Activated CD4-positive, alpha-beta memory T cell treated with anti-CD3 and anti-CD28 coated beads for 36 hours (primary cell): ENCODE measurements at regions not wholly inside any gene's neighbourhood (a gene's known extent, or its start where the extent isn't known, plus 50 kb on each side); places are given as distances from the start of the nearest gene placed in this dataset.

Source experiments
- CTCF ChIA-PET: fragments of 350-600 bp; sonication (Branson Sonifier 250); formaldehyde crosslinking; loops from one replicate; lab custom pipeline; 2021; ENCODE audit warnings: antibody characterized with exemption, inconsistent platforms; lab: Charles Lee
- POLR2A ChIA-PET: fragments of 350-600 bp; sonication (Branson Sonifier 250); formaldehyde crosslinking; loops from one replicate; lab custom pipeline; 2021; ENCODE audit warnings: antibody characterized with exemption; lab: Charles Lee
- DNase-seq: peaks from one replicate; pipeline ENCODE4 v3.0.0-alpha.2; 2020
- H3K27ac Mint-ChIP-seq: one replicate; pipeline ENCODE4 v1.8.0; 2021; ENCODE audit warnings: mixed read lengths
- H3K27me3 Mint-ChIP-seq: one replicate; pipeline ENCODE4 v1.8.0; 2021; ENCODE audit warnings: mixed read lengths
- H3K36me3 Mint-ChIP-seq: one replicate; pipeline ENCODE4 v1.8.0; 2021; ENCODE audit warnings: mixed read lengths
- H3K4me1 Mint-ChIP-seq: one replicate; pipeline ENCODE4 v1.8.0; 2021; ENCODE audit warnings: low read depth, mixed read lengths
- H3K4me3 Mint-ChIP-seq: one replicate; pipeline ENCODE4 v1.8.0; 2021; ENCODE audit warnings: mild to moderate bottlenecking, mixed read lengths
- H3K9me3 Mint-ChIP-seq: one replicate; pipeline ENCODE4 v1.8.0; 2021; ENCODE audit warnings: mixed read lengths
- intact Hi-C: fragments of 100-400 bp; cut with micrococcal nuclease; formaldehyde crosslinking; loops from one replicate; pipeline ENCODE4 v1.15.1; 2023

DNA sequence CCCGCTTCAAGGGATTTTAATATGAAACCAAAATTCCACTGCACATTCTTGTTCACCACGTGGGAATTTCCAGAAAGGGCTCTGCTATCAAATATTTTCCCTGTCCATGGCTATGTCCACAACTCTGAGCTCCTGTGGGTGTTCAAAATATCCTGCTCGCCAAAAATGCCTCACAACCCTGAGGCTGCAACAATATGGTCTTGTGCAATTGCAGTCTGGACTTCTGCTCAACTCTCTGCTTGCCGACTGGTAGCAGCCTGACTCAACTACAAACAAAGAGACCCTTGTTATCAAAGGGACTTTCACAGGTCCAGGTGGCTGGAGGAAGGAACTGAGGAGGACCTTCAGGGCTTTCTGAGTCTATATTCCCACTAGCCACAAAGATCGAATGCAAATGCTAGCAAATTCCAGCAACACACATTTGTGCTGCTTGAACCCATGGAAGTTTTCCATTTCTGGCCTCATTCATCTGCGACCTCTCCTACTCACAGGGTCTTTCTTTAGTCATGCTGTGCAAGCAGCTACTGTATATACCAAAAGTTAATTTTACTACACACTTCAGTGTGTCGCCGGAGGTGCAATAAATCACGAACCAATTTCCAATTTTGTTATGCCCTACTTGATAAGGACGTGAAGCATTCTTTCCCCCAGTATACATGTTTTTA is 169.2 kb upstream of the SLC30A5 start:
- Mint-ChIP-seq H3K27me3 (no peaks in the 10 kb centered on the region), H3K36me3 (no peaks in the 10 kb centered on the region), H3K4me3 (no peak overlapping the region), H3K27ac (no peak overlapping the region), H3K4me1 (no peaks in the 10 kb centered on the region), H3K9me3 (no peaks in the 10 kb centered on the region)
- POLR2A ChIA-PET: interaction anchor here (0.7 kb wide), 1 partner anchor 100 kb away, joined by 3 read pairs; no protein-coding TSS in a partner anchor
- no peak for DNase-seq
- CTCF ChIA-PET: no interaction called here
- intact Hi-C loops: no loop called here

DNA sequence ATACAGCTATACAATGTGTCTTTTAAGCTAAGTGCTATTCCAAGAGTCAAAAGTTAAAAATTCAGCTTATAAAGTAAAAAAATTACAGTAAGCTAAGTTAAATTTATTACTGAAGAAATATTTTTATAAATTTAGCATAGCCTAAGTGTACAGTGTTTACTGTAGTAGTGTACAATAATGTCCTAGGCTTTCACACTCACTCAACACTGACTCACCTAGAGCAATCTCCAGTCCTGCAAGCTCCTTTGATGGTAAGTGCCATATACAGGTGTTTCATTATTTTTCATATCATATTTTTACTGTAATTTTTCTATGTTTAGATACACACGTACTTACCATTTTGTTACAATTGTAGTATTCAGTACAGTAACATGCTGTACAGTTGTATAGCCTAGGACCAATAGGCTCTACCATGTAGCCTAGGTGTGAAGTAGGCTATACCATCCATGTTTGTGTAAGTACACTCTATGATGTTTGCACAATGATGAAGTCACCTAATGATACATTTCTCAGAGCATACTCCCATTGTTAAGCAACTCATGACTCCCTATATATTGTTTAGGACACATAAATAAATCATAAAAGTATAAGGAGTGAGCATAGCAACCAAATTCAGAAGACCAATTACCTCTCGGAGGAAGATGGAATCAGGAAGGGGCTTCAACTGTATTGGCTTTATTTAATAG is 165.1 kb upstream of the SLC30A5 start:
- intact Hi-C loops: no loop called here
- peaks cover 21% of the 10 kb centered on the region for H3K9me3 Mint-ChIP-seq
- no peaks in the 10 kb centered on the region for H3K36me3 Mint-ChIP-seq
- no peak overlapping the region for H3K27ac Mint-ChIP-seq
- ChIA-PET POLR2A (no interaction called here), CTCF (no interaction called here)
- no peak overlapping the region for H3K4me3 Mint-ChIP-seq
- H3K27me3 Mint-ChIP-seq: no peaks in the 10 kb centered on the region
- DNase-seq: no peak
- no peaks in the 10 kb centered on the region for H3K4me1 Mint-ChIP-seq

DNA sequence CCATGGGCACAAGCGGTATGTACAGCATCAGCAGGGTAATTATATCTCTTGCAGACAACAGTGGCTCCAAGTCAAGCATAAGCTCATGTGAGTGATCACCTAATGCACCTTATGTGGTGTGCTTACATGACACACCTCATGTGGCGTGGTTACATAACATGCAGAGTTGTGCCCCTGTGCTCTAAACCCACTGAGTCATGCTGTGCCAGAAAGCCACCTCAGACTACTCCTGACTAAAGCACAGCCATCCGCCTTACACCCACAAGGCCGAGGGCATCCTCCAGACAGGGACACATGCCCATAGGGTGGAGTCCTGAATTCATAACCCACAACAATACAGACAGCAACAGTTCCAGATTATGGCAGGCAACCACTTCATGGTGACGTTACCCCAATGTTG is 163.7 kb upstream of the SLC30A5 start:
- H3K9me3 Mint-ChIP-seq: peaks cover 29% of the 10 kb centered on the region
- no peaks in the 10 kb centered on the region for H3K4me1 Mint-ChIP-seq
- intact Hi-C loops: no loop called here
- no peaks in the 10 kb centered on the region for H3K27me3 Mint-ChIP-seq
- ChIA-PET POLR2A (no interaction called here), CTCF (no interaction called here)
- H3K27ac Mint-ChIP-seq: no peak overlapping the region
- H3K4me3 Mint-ChIP-seq: no peak overlapping the region
- no peaks in the 10 kb centered on the region for H3K36me3 Mint-ChIP-seq
- no peak for DNase-seq

DNA sequence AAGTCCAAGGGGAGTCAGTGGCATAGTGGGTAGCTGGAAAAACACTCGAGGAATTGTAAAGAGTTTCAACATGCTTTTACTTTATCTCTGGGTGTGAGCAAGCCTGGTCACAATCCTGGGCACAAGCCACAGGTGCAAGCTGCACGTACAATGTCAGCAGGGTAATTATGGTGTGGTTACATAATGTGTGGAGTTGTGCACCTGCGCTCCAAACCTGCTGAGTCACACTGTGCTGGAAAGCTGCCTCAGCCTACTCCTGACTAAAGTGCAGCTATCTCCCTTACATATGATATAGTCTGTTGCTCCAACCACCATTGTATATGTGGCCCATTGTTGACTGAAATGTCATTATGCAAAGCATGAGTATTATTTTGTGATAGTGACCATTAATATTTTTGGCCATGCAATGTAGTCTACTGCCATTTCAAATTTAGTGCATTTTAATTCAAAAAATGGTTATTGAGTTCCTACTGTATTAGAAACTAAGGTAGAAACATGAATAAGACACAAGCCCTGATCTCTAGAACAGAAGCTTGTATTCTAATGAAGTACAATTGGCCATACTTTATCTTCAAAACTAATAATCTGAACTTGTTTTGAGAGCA is 160.9 kb upstream of the SLC30A5 start:
- no peaks in the 10 kb centered on the region for H3K4me1 Mint-ChIP-seq
- no peak overlapping the region for H3K4me3 Mint-ChIP-seq
- intact Hi-C loops: no loop called here
- H3K27me3 Mint-ChIP-seq: peaks cover 3% of the 10 kb centered on the region
- H3K27ac Mint-ChIP-seq: no peak overlapping the region
- no peaks in the 10 kb centered on the region for H3K36me3 Mint-ChIP-seq
- peak; percentile 16 for DNase-seq
- CTCF ChIA-PET: no interaction called here
- POLR2A ChIA-PET: no interaction called here
- peaks cover 29% of the 10 kb centered on the region for H3K9me3 Mint-ChIP-seq

DNA sequence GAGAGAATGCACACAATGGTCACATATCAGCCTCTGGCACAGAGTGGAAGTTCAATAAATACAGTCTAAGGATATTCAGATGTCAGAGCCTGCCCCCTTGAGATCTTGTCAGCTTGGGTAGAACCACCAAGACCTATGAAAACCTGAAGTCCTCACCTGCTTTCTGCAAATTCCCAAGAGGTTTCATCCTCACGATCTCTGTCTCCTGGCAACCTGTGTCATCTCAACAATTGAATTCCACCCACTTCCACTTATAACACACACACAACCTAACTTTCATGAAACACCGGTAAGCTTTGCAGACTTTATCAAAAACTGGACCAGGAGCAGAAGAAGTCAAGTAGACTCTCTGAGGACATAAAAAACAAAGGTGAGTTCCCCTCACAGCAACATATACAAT is 151.6 kb upstream of the SLC30A5 start:
- Mint-ChIP-seq H3K36me3 (no peaks in the 10 kb centered on the region), H3K4me1 (no peaks in the 10 kb centered on the region), H3K27ac (no peak overlapping the region), H3K27me3 (peaks cover 3% of the 10 kb centered on the region), H3K4me3 (no peak overlapping the region), H3K9me3 (peaks cover 2% of the 10 kb centered on the region)
- POLR2A ChIA-PET: no interaction called here
- no peak for DNase-seq
- intact Hi-C loops: no loop called here
- CTCF ChIA-PET: no interaction called here

DNA sequence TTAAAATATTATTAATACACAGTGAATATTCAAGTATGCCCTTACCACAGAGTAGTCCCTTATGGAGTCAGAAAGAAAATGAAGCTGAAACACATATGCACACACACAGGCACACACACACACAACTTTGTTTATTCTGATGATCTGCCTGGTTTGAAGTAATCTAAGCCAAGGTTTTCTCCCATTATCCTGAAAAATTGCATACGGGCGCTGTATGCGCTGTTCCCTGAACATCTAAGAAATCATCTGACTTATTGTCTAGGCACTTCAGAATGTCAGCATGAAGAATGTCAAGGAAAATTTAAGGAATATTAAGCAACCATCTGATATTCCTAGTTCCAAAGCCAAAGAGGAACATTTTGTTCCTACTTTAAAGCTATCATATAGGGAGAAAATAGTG is 147.1 kb upstream of the SLC30A5 start:
- Mint-ChIP-seq H3K27ac (no peak overlapping the region), H3K4me1 (no peaks in the 10 kb centered on the region), H3K4me3 (no peak overlapping the region), H3K36me3 (no peaks in the 10 kb centered on the region), H3K27me3 (peaks cover 4% of the 10 kb centered on the region), H3K9me3 (peaks cover 2% of the 10 kb centered on the region)
- POLR2A ChIA-PET: no interaction called here
- intact Hi-C loops: no loop called here
- CTCF ChIA-PET: no interaction called here
- DNase-seq: no peak

DNA sequence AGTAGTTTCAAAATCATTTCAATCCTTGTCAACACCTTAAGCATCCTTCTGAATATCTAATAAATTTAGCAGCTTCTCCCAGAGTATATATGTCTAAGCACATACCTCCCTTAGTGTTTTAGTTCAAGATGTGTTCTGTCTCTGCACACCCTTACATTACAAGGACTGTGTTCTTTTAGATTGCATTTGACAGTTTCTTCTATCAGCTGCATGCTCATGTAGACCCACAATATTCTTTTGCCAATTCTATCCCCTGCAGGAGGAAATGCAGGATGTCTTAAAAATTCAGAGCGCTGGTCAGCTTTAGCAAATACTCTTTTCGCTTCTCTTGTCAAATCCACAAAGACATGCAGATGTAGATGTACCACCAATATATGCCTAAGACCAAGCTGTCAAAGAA is 145.8 kb upstream of the SLC30A5 start:
- POLR2A ChIA-PET: no interaction called here
- Mint-ChIP-seq H3K27ac (no peak overlapping the region), H3K4me3 (no peak overlapping the region), H3K4me1 (no peaks in the 10 kb centered on the region), H3K27me3 (peaks cover 4% of the 10 kb centered on the region), H3K36me3 (no peaks in the 10 kb centered on the region), H3K9me3 (no peaks in the 10 kb centered on the region)
- CTCF ChIA-PET: no interaction called here
- intact Hi-C loops: no loop called here
- no peak for DNase-seq

DNA sequence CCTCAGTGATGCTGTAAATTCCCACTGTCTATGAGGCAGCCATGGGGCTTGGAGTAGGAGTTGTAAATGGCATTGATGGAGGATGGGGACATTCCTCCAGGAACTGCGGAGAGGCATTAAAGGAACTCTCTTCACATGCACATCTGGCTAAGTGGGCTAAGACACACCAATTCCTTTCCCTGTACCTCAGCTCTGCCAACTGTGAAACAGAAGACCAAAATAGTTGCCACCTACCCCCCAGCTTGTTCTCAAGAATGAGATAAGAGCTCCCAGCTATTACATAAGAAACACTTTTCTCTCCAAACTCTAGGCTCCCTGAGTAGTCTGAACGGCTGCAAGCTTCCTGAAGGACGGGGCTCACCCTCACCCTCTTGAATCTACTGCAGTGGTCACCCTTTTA is 144.6 kb upstream of the SLC30A5 start:
- Mint-ChIP-seq H3K4me1 (no peaks in the 10 kb centered on the region), H3K27me3 (peaks cover 4% of the 10 kb centered on the region), H3K4me3 (no peak overlapping the region), H3K36me3 (no peaks in the 10 kb centered on the region), H3K9me3 (no peaks in the 10 kb centered on the region), H3K27ac (no peak overlapping the region)
- ChIA-PET CTCF (no interaction called here), POLR2A (no interaction called here)
- DNase-seq: no peak
- intact Hi-C loops: no loop called here

DNA sequence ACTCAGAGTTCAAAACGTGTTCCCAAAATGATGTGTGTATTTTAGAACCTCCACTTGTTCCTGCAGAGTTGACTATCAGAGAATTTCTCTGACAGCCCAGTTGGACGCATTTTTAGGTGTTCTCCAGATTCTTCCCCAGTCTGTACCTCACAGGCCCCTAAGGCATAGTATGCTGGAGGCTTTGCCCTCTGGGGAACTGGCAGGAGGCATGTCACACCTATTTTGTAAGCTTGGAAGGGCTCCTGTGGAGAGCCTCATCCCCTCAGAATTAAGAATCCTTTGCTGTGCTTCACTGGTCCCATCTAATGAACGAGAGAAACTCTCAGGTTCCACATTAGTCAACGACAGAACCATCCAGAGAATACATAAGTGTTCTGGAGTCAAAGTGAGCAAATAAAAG is 144.1 kb upstream of the SLC30A5 start:
- Mint-ChIP-seq H3K36me3 (no peaks in the 10 kb centered on the region), H3K27me3 (peaks cover 4% of the 10 kb centered on the region), H3K27ac (no peak overlapping the region), H3K4me1 (no peaks in the 10 kb centered on the region), H3K4me3 (no peak overlapping the region), H3K9me3 (no peaks in the 10 kb centered on the region)
- intact Hi-C loops: no loop called here
- ChIA-PET CTCF (no interaction called here), POLR2A (no interaction called here)
- no peak for DNase-seq

DNA sequence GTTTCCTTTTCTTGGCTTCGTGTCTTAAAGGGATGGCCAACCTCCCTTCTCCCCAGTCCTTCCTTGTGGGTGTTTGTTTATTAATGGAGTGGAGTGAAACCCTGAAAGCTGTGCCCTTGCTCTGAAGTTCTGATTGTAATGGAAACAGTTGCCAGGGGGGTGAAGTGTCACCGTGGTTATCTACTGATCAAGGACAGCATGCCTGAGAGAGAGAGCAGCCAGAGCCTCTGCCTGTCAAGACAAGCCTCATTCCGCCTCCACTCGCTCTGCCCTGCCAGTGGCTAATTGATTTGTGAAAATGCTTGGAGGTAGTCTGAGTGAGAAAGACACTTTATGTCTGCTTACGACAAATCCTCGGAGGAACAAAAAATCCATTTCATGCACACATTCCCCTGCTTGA is 143.7 kb upstream of the SLC30A5 start:
- Mint-ChIP-seq H3K9me3 (no peaks in the 10 kb centered on the region), H3K4me1 (no peaks in the 10 kb centered on the region), H3K4me3 (no peak overlapping the region), H3K27me3 (peaks cover 4% of the 10 kb centered on the region), H3K36me3 (no peaks in the 10 kb centered on the region), H3K27ac (no peak overlapping the region)
- intact Hi-C loops: no loop called here
- ChIA-PET CTCF (no interaction called here), POLR2A (no interaction called here)
- DNase-seq: no peak

DNA sequence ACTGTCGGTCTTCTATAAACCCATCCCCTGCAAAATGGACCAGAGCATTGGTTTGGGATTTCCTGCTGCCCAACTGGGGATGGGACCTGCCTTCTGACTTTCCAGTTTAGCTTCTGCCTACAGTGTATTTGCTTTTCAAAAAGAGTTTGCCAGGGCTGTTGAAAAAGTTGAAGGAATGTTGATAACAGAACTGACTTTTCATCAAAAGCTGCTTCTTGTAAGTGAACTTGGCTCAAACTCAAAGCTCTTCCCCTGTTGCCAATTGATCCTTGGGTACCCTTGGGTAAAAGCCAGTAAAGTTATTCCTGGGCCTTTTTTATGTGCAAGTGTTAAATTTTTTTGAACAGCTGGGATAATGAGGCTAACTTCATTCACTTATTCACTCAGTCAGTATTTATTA is 142.9 kb upstream of the SLC30A5 start:
- no peaks in the 10 kb centered on the region for H3K4me1 Mint-ChIP-seq
- POLR2A ChIA-PET: no interaction called here

DNA sequence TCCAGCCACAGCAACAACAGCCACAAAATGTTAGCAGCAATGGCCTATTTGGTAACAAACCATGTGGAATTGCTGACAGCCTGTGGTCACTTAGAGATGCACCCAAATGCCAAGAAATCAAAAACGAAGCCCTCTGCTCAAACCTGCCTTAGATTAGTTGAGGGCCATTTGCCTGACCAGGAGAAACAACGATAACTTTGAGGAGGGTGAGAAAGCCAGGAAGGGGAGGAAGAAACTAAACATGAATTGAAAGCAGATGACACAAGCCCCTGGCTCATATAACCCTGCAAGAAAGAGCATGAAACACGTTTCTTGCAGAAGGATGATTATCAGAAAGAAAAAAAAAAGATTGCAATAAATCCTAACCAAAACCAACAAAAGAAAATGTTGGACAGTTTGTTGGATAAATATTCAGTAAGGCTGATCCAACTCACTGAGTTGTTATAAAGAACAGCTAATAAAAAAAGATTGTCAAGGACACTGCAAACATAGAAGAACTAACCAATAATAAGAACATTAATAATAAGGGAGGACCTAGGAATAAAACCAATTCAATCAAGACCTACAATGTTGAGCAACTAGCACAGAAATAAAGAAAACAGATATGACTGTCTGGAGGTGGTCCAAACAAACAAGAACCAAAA is 140.5 kb upstream of the SLC30A5 start:
- no peaks in the 10 kb centered on the region for H3K9me3 Mint-ChIP-seq
- POLR2A ChIA-PET: no interaction called here
- CTCF ChIA-PET: no interaction called here
- intact Hi-C loops: no loop called here
- no peak overlapping the region for H3K27ac Mint-ChIP-seq
- no peak for DNase-seq
- no peaks in the 10 kb centered on the region for H3K4me1 Mint-ChIP-seq
- H3K36me3 Mint-ChIP-seq: no peaks in the 10 kb centered on the region
- no peak overlapping the region for H3K4me3 Mint-ChIP-seq
- H3K27me3 Mint-ChIP-seq: peaks cover 4% of the 10 kb centered on the region

More for the DNA sequence above, 142.9 kb upstream of the SLC30A5 start:
- Mint-ChIP-seq H3K9me3 (no peaks in the 10 kb centered on the region), H3K27ac (no peak overlapping the region), H3K36me3 (no peaks in the 10 kb centered on the region), H3K27me3 (peaks cover 4% of the 10 kb centered on the region), H3K4me3 (no peak overlapping the region)
- intact Hi-C loops: no loop called here
- CTCF ChIA-PET: interaction anchor here (1.0 kb wide), 1 partner anchor 12 kb away, joined by 3 read pairs; no protein-coding TSS in a partner anchor
- DNase-seq: no peak
